ENCODE measurements at regions not wholly inside any gene's neighbourhood (a gene's known extent, or its start where the extent isn't known, plus 50 kb on each side); places are given as distances from the start of the nearest gene placed in this dataset.

DNA sequence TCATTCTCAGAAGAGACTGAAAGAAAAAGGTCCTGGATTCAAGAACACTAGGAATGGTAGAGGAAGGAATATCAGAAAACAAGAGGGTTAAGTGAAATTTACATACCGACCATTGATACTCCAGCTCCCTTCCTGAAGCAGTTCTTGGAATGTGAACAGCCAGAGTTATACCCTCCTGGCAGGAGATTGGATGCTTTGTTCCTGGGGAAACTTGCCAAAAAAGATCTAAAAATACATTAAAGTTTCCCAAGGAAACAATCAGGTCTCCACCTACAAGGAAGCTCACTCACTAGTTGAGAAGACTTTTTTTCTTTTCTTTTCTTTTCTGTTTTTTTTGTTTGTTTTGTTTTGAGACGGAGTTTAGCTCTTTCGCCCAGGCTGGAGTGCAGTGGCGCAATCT, 91.1 kb downstream of the HLX start:
- Histone ChIP-seq H3K9me3 (no peaks in the 10 kb centered on the region), H3K4me3 (ENCODE audit: low read depth, low read length) (no peak overlapping the region), H3K36me3 (ENCODE audit: control insufficient read depth, insufficient read depth, low read length) (no peaks in the 10 kb centered on the region), H3K4me1 (no peaks in the 10 kb centered on the region), H3K27me3 (replicated peaks; ENCODE audit: control insufficient read depth, insufficient read depth, low read length) (no peaks in the 10 kb centered on the region)
- BruUV-seq (replicated peaks) = no TSS peak
- peaks cover 3% of the 10 kb centered on the region for H3K27me3 Mint-ChIP-seq (ENCODE audit: insufficient read depth, unreplicated experiment)
- H3K4me3 Mint-ChIP-seq (ENCODE audit: unreplicated experiment) = no peak overlapping the region
- intact Hi-C loops (cut with micrococcal nuclease; ENCODE audit: unreplicated experiment) = no loop called here
- no peak overlapping the region for H3K27ac Mint-ChIP-seq (ENCODE audit: unreplicated experiment)
- no peak for DNase-seq
- H3K4me1 Mint-ChIP-seq (ENCODE audit: low read depth, unreplicated experiment) = no peaks in the 10 kb centered on the region
- peaks cover 9% of the 10 kb centered on the region for H3K9me3 Mint-ChIP-seq (ENCODE audit: unreplicated experiment)
- TF ChIP-seq, protein P1, sequence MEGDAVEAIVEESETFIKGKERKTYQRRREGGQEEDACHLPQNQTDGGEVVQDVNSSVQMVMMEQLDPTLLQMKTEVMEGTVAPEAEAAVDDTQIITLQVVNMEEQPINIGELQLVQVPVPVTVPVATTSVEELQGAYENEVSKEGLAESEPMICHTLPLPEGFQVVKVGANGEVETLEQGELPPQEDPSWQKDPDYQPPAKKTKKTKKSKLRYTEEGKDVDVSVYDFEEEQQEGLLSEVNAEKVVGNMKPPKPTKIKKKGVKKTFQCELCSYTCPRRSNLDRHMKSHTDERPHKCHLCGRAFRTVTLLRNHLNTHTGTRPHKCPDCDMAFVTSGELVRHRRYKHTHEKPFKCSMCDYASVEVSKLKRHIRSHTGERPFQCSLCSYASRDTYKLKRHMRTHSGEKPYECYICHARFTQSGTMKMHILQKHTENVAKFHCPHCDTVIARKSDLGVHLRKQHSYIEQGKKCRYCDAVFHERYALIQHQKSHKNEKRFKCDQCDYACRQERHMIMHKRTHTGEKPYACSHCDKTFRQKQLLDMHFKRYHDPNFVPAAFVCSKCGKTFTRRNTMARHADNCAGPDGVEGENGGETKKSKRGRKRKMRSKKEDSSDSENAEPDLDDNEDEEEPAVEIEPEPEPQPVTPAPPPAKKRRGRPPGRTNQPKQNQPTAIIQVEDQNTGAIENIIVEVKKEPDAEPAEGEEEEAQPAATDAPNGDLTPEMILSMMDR (IDR thresholded peaks at IDR 0.05; ENCODE audit: insufficient read depth in 1 of 2, low read depth in 1 of 2, low read length in 1 of 2, severe bottlenecking in 1 of 2, unreplicated experiment in 1 of 2) = no peak
- H3K36me3 Mint-ChIP-seq (ENCODE audit: insufficient read depth, unreplicated experiment) = no peaks in the 10 kb centered on the region
- POLR2A ChIA-PET = no interaction called here
- CTCF ChIA-PET = interaction anchor here (0.5 kb wide), 1 partner anchor 53 kb away, joined by 8 read pairs; no protein-coding TSS in a partner anchor

DNA sequence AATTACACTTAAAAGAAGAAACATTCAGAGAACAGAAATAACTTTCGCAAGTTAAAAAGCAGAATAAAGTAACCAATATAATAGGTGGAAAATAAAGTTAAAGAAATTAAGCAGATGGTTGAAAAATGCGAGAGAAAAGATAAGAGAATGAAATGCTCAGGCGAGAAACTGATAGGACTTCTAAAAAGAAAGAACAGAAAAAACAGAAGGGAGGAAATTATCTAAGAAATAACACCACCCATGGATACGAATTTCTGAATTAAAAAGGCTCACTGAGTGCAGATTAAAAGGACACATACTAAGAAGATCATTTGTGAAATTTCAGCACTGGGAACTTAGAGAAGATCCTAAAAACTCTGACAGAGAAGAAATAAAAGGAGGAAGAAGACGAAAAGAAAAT, 92.0 kb downstream of the HLX start:
- H3K27me3 ChIP-seq (replicated peaks; ENCODE audit: control insufficient read depth, insufficient read depth, low read length) = no peaks in the 10 kb centered on the region
- BruUV-seq (replicated peaks) = no TSS peak
- Mint-ChIP-seq H3K27ac (ENCODE audit: unreplicated experiment) (no peak overlapping the region), H3K27me3 (ENCODE audit: insufficient read depth, unreplicated experiment) (peaks cover 3% of the 10 kb centered on the region), H3K36me3 (ENCODE audit: insufficient read depth, unreplicated experiment) (no peaks in the 10 kb centered on the region), H3K4me3 (ENCODE audit: unreplicated experiment) (no peak overlapping the region), H3K9me3 (ENCODE audit: unreplicated experiment) (peaks cover 9% of the 10 kb centered on the region), H3K4me1 (ENCODE audit: low read depth, unreplicated experiment) (no peaks in the 10 kb centered on the region)
- ChIA-PET POLR2A (no interaction called here), CTCF (no interaction called here)
- TF ChIP-seq, protein P1 (IDR thresholded peaks at IDR 0.05; ENCODE audit: insufficient read depth in 1 of 2, low read depth in 1 of 2, low read length in 1 of 2, severe bottlenecking in 1 of 2, unreplicated experiment in 1 of 2) = no peak
- intact Hi-C loops (cut with micrococcal nuclease; ENCODE audit: unreplicated experiment) = no loop called here
- H3K9me3 ChIP-seq = no peaks in the 10 kb centered on the region
- H3K4me1 ChIP-seq = no peaks in the 10 kb centered on the region
- no peak for DNase-seq
- no peak overlapping the region for H3K4me3 ChIP-seq (ENCODE audit: low read depth, low read length)
- no peaks in the 10 kb centered on the region for H3K36me3 ChIP-seq (ENCODE audit: control insufficient read depth, insufficient read depth, low read length)

DNA sequence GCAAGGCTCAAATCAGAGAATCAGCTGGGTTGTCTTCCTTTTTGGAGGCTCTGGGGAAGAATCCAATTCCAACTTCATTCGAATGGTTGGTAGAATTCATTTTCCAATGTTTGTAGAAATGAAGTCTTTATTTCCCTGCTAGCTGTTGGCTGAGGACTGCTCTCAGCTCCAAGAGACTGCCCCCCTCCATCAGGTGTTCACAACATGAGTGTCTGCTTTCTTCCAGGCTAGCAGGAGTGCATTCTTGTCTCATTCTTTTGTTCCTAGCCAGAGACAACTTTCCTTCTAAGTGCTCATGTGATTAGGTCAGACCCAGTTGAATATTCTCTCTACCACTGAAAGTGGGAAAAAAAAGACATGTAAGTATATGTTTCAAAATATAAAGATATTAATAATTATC, 95.2 kb downstream of the HLX start:
- Histone ChIP-seq H3K4me1 (no peaks in the 10 kb centered on the region), H3K36me3 (ENCODE audit: control insufficient read depth, insufficient read depth, low read length) (no peaks in the 10 kb centered on the region), H3K4me3 (ENCODE audit: low read depth, low read length) (no peak overlapping the region), H3K27me3 (replicated peaks; ENCODE audit: control insufficient read depth, insufficient read depth, low read length) (no peaks in the 10 kb centered on the region), H3K9me3 (no peaks in the 10 kb centered on the region)
- TF ChIP-seq, protein P1 (IDR thresholded peaks at IDR 0.05; ENCODE audit: insufficient read depth in 1 of 2, low read depth in 1 of 2, low read length in 1 of 2, severe bottlenecking in 1 of 2, unreplicated experiment in 1 of 2) = no peak
- CTCF ChIA-PET = no interaction called here
- H3K9me3 Mint-ChIP-seq (ENCODE audit: unreplicated experiment) = peaks cover 9% of the 10 kb centered on the region
- H3K27me3 Mint-ChIP-seq (ENCODE audit: insufficient read depth, unreplicated experiment) = peaks cover 4% of the 10 kb centered on the region
- DNase-seq = no peak
- POLR2A ChIA-PET = no interaction called here
- no peaks in the 10 kb centered on the region for H3K36me3 Mint-ChIP-seq (ENCODE audit: insufficient read depth, unreplicated experiment)
- intact Hi-C loops (cut with micrococcal nuclease; ENCODE audit: unreplicated experiment) = no loop called here
- no peak overlapping the region for H3K27ac Mint-ChIP-seq (ENCODE audit: unreplicated experiment)
- BruUV-seq (replicated peaks) = no TSS peak
- H3K4me1 Mint-ChIP-seq (ENCODE audit: low read depth, unreplicated experiment) = no peaks in the 10 kb centered on the region
- H3K4me3 Mint-ChIP-seq (ENCODE audit: unreplicated experiment) = no peak overlapping the region

Measured in Caco-2 (cell line).